ENCODE measurements at regions not wholly inside any gene's neighbourhood (a gene's known extent, or its start where the extent isn't known, plus 50 kb on each side); places are given as distances from the start of the nearest gene placed in this dataset.

GRCh38 chr3:188053710-188054380 lies 100.1 kb upstream of the LPP start:
- Histone ChIP-seq H3K4me3 (no peak overlapping the region), H3K9me3 (ENCODE audit: low read depth) (no peaks in the 10 kb centered on the region), H3K27me3 (no peaks in the 10 kb centered on the region), H3K4me1 (ENCODE audit: low read depth) (peaks cover 7% of the 10 kb centered on the region), H3K36me3 (no peaks in the 10 kb centered on the region), H3K27ac (no peak overlapping the region)
- no peak for DNase-seq (ENCODE audit: low read depth in 1 of 2, low spot score in 1 of 2)
- no peak for TF ChIP-seq CTCF (IDR thresholded peaks at IDR 0.05; ENCODE audit: low read depth, low read length)

- Histone ChIP-seq H3K4me3 (no peak overlapping the region), H3K27ac (no peak overlapping the region), H3K9me3 (ENCODE audit: low read depth) (no peaks in the 10 kb centered on the region), H3K4me1 (ENCODE audit: low read depth) (peaks cover 7% of the 10 kb centered on the region), H3K27me3 (no peaks in the 10 kb centered on the region), H3K36me3 (no peaks in the 10 kb centered on the region)
- no peak for DNase-seq (ENCODE audit: low read depth in 1 of 2, low spot score in 1 of 2)
- TF ChIP-seq CTCF (IDR thresholded peaks at IDR 0.05; ENCODE audit: low read depth, low read length): no peak
These were observed 99.4 kb upstream of the LPP start for GRCh38 chr3:188054541-188054940.

GRCh38 chr3:188055388-188055787 lies 98.6 kb upstream of the LPP start:
- Histone ChIP-seq H3K27me3 (no peaks in the 10 kb centered on the region), H3K9me3 (ENCODE audit: low read depth) (no peaks in the 10 kb centered on the region), H3K4me1 (ENCODE audit: low read depth) (peaks cover 7% of the 10 kb centered on the region), H3K27ac (no peak overlapping the region), H3K36me3 (no peaks in the 10 kb centered on the region), H3K4me3 (no peak overlapping the region)
- DNase-seq (ENCODE audit: low read depth in 1 of 2, low spot score in 1 of 2): no peak
- no peak for TF ChIP-seq CTCF (IDR thresholded peaks at IDR 0.05; ENCODE audit: low read depth, low read length)

DNA sequence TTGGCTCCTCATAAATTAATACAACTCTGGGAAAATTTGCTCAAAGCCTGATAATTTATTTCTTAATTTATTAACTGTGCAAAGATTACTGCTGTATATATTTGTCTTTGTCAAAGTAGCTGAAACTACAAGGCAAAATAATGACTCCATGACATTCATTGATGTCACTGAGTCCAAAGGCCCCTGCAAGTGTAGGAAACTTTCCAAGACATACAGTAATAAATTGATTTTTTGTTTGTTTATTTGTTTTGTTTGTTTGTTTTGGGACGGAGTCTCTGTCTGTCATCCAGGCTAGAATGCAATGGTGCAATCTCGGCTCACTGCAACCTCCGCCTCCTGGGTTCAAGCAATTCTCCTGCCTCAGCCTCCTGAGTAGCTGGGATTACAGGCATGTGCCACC lies 96.8 kb upstream of the LPP start:
- Histone ChIP-seq H3K27ac (no peak overlapping the region), H3K27me3 (no peaks in the 10 kb centered on the region), H3K4me1 (ENCODE audit: low read depth) (peaks cover 7% of the 10 kb centered on the region), H3K4me3 (no peak overlapping the region), H3K9me3 (ENCODE audit: low read depth) (no peaks in the 10 kb centered on the region), H3K36me3 (no peaks in the 10 kb centered on the region)
- no peak for DNase-seq (ENCODE audit: low read depth in 1 of 2, low spot score in 1 of 2)
- TF ChIP-seq CTCF (IDR thresholded peaks at IDR 0.05; ENCODE audit: low read depth, low read length): no peak

GRCh38 chr3:188058569-188059184 lies 95.3 kb upstream of the LPP start:
- no peak for DNase-seq (ENCODE audit: low read depth in 1 of 2, low spot score in 1 of 2)
- Histone ChIP-seq H3K9me3 (ENCODE audit: low read depth) (no peaks in the 10 kb centered on the region), H3K36me3 (no peaks in the 10 kb centered on the region), H3K4me3 (no peak overlapping the region), H3K27ac (no peak overlapping the region), H3K27me3 (peaks cover 4% of the 10 kb centered on the region), H3K4me1 (ENCODE audit: low read depth) (peaks cover under 1% of the 10 kb centered on the region)
- TF ChIP-seq CTCF (IDR thresholded peaks at IDR 0.05; ENCODE audit: low read depth, low read length): no peak

All from cardiac muscle cell (in vitro differentiated cells and primary cell).